Nucleus accumbens (tissue), 56 donors: ENCODE measurements at regions not wholly inside any gene's neighbourhood (a gene's known extent, or its start where the extent isn't known, plus 50 kb on each side); places are given as distances from the start of the nearest gene placed in this dataset.
A peak's percentile ranks its signal among the peaks of the same experiment; 100 is the strongest.

Experiments used
- DNase-seq, 56 donors: peaks; one replicate each; lab custom pipeline; 2025; lab: John Stamatoyannopoulos, UW

GRCh38 chr16:86367291-86368072, 142.8 kb upstream of the FOXF1 start:
- no peak for DNase-seq

- no peak for DNase-seq
Observed at GRCh38 chr16:86368261-86368660, 142.1 kb upstream of the FOXF1 start.

- DNase-seq, result no peak
Observed at GRCh38 chr16:86370062-86370461, 140.3 kb upstream of the FOXF1 start.

- no peak for DNase-seq
Observed at GRCh38 chr16:86371083-86371803, 139.1 kb upstream of the FOXF1 start.

- no peak for DNase-seq
Observed at GRCh38 chr16:86372193-86372592, 138.1 kb upstream of the FOXF1 start.

GRCh38 chr16:86373276-86373901, 136.9 kb upstream of the FOXF1 start:
- DNase-seq, result no peak

- no peak for DNase-seq
Observed at GRCh38 chr16:86374603-86375130, 135.7 kb upstream of the FOXF1 start.

- peak in 1 of 56 donors; percentile 5 for DNase-seq
Observed at GRCh38 chr16:86375364-86375763, 135.0 kb upstream of the FOXF1 start.

- no peak for DNase-seq
Observed at GRCh38 chr16:86375851-86376250, 134.5 kb upstream of the FOXF1 start.

- DNase-seq, result no peak
Observed at GRCh38 chr16:86376837-86377236, 133.5 kb upstream of the FOXF1 start.

- no peak for DNase-seq
Observed at GRCh38 chr16:86377251-86378022, 132.9 kb upstream of the FOXF1 start.

GRCh38 chr16:86378128-86378527, 132.2 kb upstream of the FOXF1 start:
- no peak for DNase-seq

- no peak for DNase-seq
Observed at GRCh38 chr16:86378831-86379504, 131.4 kb upstream of the FOXF1 start.

- DNase-seq, result no peak
Observed at GRCh38 chr16:86379505-86379846, 130.9 kb upstream of the FOXF1 start.

- DNase-seq, result no peak
Observed at GRCh38 chr16:86380030-86380429, 130.3 kb upstream of the FOXF1 start.

- no peak for DNase-seq
Observed at GRCh38 chr16:86381491-86381890, 128.8 kb upstream of the FOXF1 start.

GRCh38 chr16:86382067-86382773, 128.1 kb upstream of the FOXF1 start:
- DNase-seq, result no peak

- no peak for DNase-seq
Observed at GRCh38 chr16:86382774-86383407, 127.4 kb upstream of the FOXF1 start.
